ENCODE measurements at regions not wholly inside any gene's neighbourhood (a gene's known extent, or its start where the extent isn't known, plus 50 kb on each side); places are given as distances from the start of the nearest gene placed in this dataset.

DNA sequence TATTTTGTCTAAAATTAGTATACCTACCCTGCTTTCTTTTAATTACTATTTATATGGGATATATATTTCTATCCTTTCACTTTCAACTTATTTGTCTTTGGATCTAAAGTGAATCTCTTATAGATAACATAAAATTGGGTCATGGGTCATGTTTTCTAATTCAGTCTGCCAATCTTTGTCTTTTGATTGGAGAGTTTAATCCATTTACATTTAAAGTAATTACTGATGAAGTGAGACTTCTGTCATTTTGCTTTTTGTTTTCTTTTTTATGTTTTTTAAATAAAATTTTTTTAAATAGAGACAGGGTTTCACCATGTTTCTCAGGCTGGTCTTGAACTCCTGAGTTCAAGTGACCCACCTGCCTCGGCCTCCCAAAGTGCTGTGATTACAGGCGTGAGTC, 50.5 kb upstream of the PRDM1 start:
- DNase-seq (ENCODE audit: extremely low read depth in 1 of 2, low read depth in 1 of 2), result no peak

DNA sequence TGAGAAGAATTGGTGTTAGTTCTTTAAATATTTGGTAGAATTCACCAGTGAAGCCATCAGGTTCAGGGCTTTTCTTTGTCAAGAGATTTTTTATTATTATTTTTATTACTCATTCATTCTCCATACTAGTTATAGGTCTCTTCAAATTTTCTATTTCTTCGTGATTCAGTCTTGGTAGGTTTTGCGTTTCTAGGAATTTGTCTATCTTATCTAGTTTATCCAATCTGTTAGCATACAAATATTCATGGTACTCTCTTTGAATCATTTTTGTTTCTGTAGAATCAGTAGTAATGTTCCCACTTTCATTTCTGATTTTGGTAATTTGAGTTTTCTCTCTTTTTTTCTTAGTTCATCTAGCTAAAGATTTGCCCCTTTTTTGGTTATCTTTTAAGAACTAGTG, 52.3 kb upstream of the PRDM1 start:
- no peak for DNase-seq (ENCODE audit: extremely low read depth in 1 of 2, low read depth in 1 of 2)

DNA sequence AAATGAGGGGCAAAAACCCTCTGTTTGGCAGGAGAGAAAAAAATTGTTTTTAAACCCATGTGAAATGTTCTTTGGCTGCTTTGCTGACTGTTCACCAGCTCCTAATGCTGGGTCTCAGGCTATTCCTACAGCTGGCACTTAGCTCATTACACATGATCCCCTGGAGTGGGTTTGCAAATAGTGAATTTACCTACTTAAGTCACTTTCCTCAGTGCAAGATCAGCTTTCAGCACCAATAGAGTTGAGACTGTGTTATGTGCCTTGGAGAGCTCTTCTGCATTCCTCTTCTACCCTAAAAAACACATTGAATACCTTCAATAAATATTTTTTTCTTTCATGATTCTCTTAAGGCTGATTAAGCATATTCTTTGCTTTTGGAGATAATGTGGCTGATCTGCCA, 58.4 kb upstream of the PRDM1 start:
- DNase-seq (ENCODE audit: extremely low read depth in 1 of 2, low read depth in 1 of 2), result no peak

DNA sequence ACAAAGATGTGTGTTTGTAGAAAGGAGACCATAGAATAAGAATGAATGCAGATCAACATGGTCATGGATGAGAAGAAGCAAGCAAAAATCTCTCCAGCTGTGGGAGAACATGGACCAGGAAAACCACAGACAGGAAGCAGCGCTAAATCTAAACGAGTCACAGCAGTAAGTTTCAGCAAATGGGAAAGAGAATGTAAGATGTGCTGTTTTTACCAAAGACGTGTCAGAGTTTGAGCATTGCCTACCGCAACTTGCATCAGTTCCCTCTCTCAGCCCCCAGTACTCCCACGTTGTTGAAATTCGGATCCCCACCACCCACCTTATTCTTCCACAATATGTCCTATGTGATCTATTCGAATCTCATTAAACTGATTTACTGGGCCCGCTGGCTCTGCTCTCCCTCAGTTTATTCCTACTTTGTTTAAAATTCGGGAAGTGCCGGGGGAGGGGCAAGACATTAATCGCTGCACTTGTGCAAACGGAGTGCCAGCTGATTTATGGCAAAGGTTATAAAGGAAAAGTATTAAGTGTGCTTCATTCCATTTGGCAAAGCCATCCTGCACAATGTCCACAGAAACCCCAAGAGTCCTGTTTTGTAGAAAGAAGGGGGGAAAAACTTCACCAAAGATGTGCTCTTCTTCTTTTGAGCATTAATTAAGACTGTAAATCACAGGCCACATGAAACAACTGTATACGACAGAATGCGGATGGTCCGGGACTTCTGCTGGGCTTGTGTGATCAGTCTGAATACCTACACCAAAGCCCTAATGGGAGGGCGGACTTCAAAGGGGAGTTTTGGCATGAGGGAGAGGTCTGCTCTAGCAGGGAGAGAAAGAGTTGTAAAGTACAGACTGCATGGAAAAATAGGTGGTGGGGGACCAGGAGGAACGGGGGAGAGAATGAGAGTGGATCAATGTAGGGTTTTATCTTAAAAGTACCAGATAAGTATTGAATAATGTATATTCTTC, 59.1 kb upstream of the PRDM1 start:
- no peak for DNase-seq (ENCODE audit: extremely low read depth in 1 of 2, low read depth in 1 of 2)

DNA sequence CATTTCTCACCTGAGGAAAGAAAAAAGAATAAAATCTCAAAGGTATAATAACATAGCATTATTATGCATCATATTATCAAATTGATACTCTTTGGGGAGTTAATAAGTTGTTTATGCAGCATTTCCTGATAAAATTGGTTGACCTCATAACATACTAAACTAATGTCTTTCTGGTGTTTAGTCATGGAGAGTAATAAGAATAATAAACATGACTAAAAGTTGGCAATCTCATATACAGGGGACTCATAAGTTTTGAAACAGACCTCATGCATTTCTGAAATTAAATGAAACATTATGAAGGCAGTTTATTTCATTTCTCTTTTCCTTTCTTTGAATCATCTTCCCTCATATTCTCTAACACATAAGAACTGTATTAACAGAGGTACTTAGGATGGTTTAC, 60.5 kb upstream of the PRDM1 start:
- DNase-seq (ENCODE audit: extremely low read depth in 1 of 2, low read depth in 1 of 2), result no peak

DNA sequence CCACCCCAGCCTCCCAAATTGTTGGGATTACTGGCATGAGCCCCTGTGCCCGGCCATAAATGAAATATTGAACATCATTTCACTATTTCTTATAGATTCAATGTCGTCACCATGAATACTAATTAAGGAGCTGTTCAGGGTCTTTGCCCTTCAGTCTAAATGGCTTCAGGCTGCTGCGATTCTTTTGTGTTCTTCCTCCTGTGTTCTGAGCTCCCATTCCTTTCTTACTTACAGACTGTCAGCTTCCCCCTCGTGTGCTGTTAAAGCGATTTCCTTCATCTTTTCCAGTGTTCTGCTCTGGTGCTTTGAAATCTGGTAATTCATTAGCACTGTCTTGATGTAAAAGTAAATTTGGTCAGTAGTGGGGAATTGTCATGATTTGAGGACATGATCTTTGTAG, 63.3 kb upstream of the PRDM1 start:
- no peak for DNase-seq (ENCODE audit: extremely low read depth in 1 of 2, low read depth in 1 of 2)

DNA sequence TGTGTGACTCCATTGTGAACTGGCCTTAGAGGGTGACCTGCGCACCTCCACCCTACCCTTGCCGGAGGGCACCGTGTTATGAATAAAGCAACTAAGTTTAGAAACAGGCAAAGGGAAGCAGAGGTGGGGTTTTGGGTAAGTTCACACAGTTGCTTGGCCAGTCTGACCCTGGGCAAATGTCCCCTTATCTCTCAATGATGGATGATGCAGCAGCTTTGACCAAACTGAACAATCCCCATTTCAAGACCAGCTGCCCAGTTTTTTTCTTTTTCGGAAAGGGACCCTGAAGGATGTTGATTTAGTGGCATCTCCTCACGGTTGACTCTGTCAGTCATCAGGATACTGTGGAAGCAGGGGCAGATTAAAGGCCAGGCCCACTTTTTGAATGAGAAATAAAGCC, 68.7 kb upstream of the PRDM1 start:
- no peak for DNase-seq (ENCODE audit: extremely low read depth in 1 of 2, low read depth in 1 of 2)

DNA sequence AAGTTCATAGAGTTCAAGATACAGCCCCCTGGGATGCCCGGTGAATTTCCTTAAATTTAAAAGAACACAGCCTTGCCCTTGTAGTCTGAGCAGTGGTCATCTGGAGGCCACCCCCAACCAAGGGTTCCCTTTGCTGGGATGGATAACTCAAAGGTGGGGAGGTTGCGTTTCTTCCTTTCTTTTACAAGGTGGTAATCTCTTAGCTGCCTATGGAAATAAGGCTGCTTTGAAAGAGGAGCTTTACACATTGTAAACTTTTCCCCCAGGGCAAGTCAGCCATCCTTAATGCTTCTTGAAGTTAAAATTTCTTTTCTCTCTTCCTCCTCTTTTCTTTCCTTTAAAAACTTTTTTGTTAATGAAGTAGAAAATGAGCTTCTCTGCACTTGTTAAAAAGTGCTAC, 71.2 kb upstream of the PRDM1 start:
- no peak for DNase-seq (ENCODE audit: extremely low read depth in 1 of 2, low read depth in 1 of 2)

DNA sequence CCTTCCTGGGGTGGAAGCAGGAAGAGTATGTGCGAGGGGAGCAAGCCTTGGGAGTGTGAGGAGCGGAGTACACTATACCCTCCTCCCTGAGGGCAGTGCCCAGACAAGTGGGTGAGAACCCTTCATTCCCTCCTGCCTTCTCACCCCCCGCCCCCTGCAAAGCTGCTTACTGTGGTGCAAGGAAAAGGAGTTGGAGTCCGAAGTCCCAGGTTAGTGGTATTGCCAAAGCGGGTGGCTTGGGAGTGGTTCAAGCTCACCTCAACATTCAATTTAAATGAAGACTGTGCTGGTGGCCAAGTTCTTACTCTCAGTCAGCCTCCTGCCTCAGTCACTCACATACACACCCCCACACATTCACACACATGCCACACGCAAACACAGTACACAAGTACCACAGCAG, 74.7 kb upstream of the PRDM1 start:
- DNase-seq (ENCODE audit: extremely low read depth in 1 of 2, low read depth in 1 of 2), result no peak

DNA sequence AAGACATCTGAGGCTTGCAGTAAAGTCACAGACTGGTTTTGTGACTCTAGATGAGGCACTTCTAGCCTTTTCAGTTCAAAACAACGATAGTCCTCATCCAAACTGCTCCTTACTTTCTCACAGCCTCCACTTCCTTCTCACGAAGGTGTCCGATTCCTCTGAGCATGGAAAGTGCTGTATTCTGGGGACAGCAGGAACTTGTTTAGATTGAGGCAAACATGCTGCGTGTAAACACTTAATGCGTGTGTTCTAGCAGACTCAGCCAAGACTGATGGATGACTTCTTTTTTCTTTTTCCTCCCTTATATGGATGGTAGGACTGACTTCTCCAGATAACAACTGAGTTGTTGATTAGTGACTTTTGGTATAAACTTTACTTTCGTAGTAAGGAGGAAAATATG, 80.2 kb upstream of the PRDM1 start:
- DNase-seq (ENCODE audit: extremely low read depth in 1 of 2, low read depth in 1 of 2), result no peak

DNA sequence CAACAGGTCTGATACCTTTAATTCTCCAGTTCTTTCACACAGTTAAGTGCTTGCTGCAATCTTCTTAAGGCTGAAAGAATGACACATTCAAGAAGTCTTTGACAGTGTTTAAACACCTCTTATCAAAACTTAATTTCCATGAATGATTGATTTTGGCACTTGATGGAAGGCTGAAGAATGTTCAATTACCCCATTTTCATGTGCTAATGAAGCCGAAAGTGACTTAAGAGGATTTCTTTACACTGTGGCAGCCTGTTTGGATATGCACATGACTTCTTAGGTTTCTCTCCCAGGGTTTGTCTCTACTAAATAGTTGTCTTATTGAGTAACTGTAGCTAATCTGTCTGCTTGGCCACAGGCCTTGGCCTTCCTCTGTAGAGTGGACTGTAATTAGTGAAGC, 81.1 kb upstream of the PRDM1 start:
- no peak for DNase-seq (ENCODE audit: extremely low read depth in 1 of 2, low read depth in 1 of 2)

DNA sequence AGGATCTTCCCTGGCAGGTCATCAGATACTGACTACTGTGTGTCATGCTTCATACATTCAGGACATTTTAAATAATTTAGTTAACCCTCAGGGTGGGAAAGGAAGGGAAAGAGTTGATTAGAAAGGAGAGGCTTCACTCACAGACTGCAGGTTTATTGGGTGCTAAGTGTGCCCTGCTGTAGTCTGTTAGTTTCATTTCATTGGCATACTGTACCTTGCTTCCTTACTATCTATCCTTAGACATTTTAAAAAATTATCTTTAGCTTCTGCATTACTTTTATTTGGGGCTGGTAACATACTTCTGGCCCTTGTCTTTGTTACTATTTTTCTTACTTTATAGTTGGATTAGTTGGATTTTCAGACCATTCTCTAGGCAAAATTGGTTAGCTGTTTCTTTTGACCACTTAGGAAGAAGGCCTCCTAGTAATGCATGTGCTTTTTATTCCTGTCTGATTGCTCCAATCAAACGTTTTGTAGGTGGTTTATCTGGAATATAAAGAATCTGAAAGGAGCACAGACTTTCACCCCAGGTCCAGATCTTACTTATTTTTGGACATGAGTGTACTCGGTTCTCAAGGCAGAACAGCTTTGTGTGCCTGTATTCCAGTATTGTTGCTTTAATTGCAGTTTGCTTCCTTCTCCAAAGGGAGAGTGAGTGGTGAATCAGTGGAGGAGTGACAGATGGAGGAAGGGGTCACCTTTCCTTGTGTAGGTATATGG, 82.7 kb upstream of the PRDM1 start:
- no peak for DNase-seq (ENCODE audit: extremely low read depth in 1 of 2, low read depth in 1 of 2)

DNA sequence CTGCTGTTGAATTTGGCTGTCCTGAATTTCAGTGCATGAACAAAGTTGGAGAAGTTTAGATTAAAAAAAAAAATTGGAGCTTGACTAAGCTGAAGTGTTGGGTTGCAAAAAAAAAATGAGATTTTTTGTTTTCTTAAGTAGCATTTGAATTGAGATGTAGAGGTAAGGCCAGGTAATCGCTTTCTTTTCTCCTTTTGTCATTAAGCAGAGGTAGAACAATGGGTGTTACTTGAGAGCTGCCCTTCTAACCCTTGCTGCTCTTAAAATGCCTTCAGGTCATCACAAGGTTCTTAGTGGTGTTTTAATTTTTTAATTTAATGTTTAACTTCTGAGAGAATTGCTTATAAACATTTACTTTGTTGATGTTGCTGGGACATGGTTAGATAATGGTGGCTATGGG, 84.1 kb upstream of the PRDM1 start:
- DNase-seq (ENCODE audit: extremely low read depth in 1 of 2, low read depth in 1 of 2), result no peak

DNA sequence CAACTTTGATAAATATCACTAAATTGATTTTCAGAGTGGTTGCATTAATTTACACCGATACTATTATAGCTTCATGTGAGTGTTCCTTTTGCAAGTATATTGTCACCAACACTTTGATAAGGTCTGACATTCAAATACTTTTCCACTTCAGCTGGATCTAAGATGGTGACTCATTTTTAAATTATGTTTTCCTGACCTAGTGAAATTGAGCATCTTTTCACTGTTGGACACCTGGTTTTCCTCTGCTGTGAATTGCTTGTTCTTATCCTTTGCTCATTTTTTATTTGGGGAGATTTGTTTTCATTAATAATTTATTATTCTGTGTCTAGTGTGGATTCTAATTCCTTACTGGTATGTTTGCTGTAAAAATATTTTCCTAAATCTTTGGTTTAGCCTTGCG, 85.2 kb upstream of the PRDM1 start:
- DNase-seq (ENCODE audit: extremely low read depth in 1 of 2, low read depth in 1 of 2), result no peak

DNA sequence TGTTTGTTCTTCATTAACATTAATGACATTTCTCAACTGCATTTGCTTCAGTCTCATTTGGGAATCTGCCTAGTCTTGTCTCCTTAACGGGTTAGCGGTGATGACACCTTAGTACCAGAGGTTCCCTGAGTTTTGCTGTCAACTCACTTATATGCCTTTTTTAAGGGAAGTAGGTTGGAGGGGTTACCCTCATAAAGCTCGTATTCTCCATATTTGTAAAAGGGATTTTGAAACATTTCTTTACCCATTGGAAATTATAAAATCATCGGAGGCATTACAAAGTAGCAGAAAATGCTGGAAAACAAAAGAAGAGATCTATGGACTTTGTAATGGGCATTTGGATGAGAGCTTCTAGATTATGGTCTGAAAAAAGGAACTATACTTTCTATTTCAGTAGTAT, 88.7 kb upstream of the PRDM1 start:
- DNase-seq (ENCODE audit: extremely low read depth in 1 of 2, low read depth in 1 of 2), result no peak

DNA sequence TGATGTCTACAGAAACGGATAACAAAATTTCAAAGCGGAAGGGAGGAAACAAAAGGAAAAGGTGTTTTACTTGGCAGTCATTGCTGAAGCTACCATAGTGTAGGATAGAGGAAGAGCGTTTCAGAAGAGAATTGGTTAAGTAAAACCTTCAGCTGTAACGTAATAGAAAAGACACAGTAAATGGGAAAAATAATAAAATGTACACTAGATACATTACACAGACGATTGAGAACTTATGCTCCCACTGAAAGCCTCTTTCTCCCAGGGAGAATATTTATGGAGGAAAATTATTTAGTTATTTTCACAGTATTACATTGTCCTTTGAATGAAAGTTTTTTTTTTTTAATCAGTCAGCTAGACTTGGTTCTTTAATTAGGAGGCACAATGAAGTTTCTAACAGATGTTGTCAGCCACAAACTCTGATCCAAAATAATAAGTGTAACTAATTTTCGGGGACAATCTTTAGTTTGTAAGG, 90.7 kb upstream of the PRDM1 start:
- DNase-seq (ENCODE audit: extremely low read depth in 1 of 2, low read depth in 1 of 2), result no peak

DNA sequence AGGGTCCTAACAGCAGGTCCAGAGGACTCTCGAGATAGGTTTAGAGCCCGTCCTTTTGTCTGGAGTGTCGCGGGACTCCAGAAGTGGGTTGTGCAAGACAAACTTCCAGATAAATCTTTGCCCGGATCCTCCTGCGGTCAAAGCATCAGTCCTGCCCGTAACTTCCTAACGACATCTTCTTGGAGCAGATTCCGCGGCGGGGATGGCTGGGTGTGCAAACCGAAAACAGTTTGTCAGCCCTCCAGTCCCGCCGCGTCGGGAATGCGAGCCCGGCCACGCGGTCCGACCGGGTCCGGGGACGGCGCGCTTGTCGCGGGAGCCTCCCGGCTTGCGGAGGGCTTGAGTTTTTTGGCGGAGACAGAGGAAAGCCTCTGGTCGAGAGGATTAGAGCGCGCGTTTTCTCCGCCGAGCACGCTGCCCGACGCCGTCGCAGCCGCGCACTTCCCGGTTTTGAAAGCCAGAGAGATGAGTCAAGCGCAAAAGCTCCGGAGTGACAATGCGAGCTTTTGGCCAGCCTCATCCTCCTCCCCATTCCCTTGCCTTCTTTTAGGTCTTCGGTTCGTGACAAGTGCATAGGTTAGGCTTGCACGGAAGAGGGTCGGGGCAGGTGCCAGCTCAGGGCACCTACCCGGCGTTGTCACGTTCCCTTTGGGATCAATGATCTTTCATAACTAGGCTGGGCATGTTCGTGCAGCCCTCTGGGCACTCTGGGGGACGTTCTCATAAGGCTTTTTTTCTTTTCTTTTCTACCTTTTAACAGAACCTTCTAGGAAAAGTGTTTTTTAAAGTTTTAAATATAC, 91.3 kb upstream of the PRDM1 start:
- DNase-seq (ENCODE audit: extremely low read depth in 1 of 2, low read depth in 1 of 2), result peak in 1 of 2 donors; percentile 29

DNA sequence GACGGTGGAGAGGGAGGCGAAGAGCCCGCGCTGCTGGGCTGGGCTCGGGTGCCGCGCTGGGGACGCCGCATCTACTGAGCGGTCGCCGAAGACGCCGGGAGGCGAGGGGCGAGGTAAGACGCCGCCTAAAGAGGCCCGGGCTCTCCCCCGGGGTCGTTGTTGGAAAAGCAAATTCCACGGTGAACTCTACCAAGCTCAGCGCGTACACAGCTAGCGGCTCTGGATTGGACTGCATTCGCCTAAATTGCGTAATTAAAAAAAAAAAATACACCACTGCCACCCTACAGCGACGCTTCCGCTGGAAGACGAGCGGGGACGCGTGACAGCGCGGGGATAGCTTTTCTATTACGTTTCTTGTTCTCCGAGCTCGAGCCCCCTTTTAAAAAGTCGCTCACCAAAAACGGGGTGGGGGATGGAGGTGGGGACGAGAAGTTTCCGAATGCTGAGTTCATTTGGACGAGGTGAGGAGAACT, 92.0 kb upstream of the PRDM1 start:
- DNase-seq (ENCODE audit: extremely low read depth in 1 of 2, low read depth in 1 of 2), result no peak

DNA sequence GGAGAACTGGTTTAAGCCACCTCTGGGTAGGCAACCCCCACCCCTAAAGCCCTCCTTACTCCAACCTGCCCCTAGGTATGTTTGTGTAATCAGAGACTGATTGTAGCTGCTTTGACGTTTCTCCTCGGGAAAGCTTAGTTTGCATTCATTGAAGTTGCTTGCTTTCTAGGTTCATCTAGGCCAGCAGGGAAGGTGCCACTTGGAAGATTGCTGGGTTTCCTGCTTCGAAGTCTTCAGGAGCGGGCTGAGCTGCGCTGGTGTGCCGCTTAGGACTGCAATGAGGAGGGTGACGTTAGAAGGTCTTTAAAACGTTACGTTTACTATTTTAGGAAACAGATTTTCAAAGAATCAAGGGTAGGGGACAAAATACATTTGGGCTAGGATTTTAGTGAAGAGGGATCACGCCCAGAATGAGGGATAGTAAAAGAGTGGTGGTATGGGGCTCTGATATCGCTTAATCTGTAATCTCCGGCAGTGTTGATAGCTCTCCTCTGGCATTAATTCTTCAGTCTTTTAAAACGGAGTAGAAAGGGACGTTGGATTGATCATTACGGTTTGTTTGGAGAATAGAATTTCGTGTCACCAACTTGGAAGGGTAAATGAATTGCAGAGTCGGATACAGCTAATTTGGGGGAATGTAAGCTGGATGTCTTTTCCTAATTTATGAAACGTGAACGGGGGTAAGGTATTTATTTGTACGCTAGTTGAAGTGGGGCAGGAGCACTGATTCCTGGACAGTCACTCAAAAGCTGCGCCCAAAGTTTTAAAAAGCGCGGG, 92.6 kb upstream of the PRDM1 start:
- DNase-seq (ENCODE audit: extremely low read depth in 1 of 2, low read depth in 1 of 2), result no peak

DNA sequence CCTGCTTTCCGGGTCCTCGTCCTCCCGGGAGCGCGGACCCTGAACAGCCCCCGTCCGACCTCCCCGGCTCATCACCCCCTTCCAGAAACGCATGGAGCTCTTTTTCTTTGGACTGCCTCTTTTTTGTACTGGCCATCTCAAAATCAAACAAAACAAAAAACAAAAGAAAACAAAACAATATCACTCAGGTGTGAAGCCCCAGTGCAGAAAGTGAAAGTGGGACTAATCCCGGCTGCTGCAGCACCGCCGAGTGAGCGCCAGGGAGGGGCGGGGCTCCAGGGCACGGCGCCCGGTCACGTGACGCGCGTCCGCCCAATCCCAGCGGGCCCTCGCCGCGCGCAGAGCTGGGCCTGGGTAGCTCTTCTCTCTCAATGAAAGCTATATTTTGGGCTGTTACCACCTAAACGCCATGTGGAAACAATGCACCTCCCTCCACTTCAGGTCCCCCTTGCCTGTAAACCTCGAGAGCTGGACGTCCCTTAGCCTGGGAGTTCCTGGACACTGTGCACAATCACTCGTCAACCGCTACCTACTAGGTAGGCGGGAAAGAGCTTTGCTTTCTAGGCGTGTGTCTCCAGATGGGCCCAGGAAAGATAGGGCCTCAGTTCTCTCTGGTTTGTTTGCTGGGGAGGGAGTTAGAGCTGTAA, 93.7 kb upstream of the PRDM1 start:
- DNase-seq (ENCODE audit: extremely low read depth in 1 of 2, low read depth in 1 of 2), result peak; percentile 76 to 77
